GM23248 (cell line): ENCODE measurements at regions not wholly inside any gene's neighbourhood (a gene's known extent, or its start where the extent isn't known, plus 50 kb on each side); places are given as distances from the start of the nearest gene placed in this dataset.

Experiments used
- DNase-seq: peaks from one replicate; pipeline ENCODE4 v3.0.0-alpha.2; 2015
- H2AFZ ChIP-seq: fragments of 200-600 bp; sonication (generic); 2 replicates; pipeline ENCODE4 v1.6.1; 2016; ENCODE audit warnings: antibody characterized with exemption
- H3F3A ChIP-seq: fragments of 200-600 bp; sonication (generic); 2 replicates; pipeline ENCODE4 v1.6.1; 2016; ENCODE audit warnings: mild to moderate bottlenecking, antibody characterized with exemption, mixed run types; ENCODE audit not compliant: insufficient read depth
- H3K27ac ChIP-seq: fragments of 200-600 bp; sonication (generic); 2 replicates; pipeline ENCODE4 v1.5.1; 2016; ENCODE audit warnings: mild to moderate bottlenecking
- H3K27me3 ChIP-seq: fragments of 200-600 bp; sonication (generic); replicated peaks from 2 replicates; pipeline ENCODE4 v1.6.1; 2016; ENCODE audit warnings: mild to moderate bottlenecking; ENCODE audit not compliant: insufficient read depth
- H3K36me3 ChIP-seq: fragments of 200-600 bp; sonication (generic); 2 replicates; pipeline ENCODE4 v1.6.1; 2016; ENCODE audit warnings: low read depth, mild to moderate bottlenecking
- H3K4me1 ChIP-seq: fragments of 200-600 bp; sonication (generic); 2 replicates; pipeline ENCODE4 v1.6.1; 2016; ENCODE audit warnings: mild to moderate bottlenecking; ENCODE audit not compliant: insufficient read depth
- H3K4me2 ChIP-seq: fragments of 200-600 bp; sonication (generic); one replicate; pipeline ENCODE4 v1.6.1; 2016; ENCODE audit warnings: mild to moderate bottlenecking; ENCODE audit not compliant: unreplicated experiment
- H3K4me3 ChIP-seq: fragments of 200-600 bp; sonication (generic); 2 replicates; pipeline ENCODE4 v1.5.1; 2016; ENCODE audit warnings: mild to moderate bottlenecking
- H3K79me2 ChIP-seq: fragments of 200-600 bp; sonication (generic); 2 replicates; pipeline ENCODE4 v1.6.1; 2016; ENCODE audit warnings: mild to moderate bottlenecking; ENCODE audit not compliant: insufficient read depth
- H3K9ac ChIP-seq: fragments of 200-600 bp; sonication (generic); 2 replicates; pipeline ENCODE4 v1.6.1; 2016; ENCODE audit warnings: mild to moderate bottlenecking
- H3K9me2 ChIP-seq: fragments of 200-600 bp; sonication (generic); 2 replicates; pipeline ENCODE4 v1.6.1; 2016; ENCODE audit warnings: mixed run types, mild to moderate bottlenecking, moderate library complexity; ENCODE audit not compliant: insufficient read depth
- H3K9me3 ChIP-seq: fragments of 200-600 bp; sonication (generic); one replicate; pipeline ENCODE4 v1.6.1; 2017; ENCODE audit warnings: low read depth
- H4K20me1 ChIP-seq: fragments of 200-600 bp; sonication (generic); 2 replicates; pipeline ENCODE4 v1.6.0; 2016; ENCODE audit not compliant: insufficient read depth
- EZH2 ChIP-seq: fragments of 200-600 bp; sonication (generic); IDR thresholded peaks from 2 replicates; pipeline ENCODE4 v1.6.1; 2018; ENCODE audit warnings: antibody characterized with exemption, mild to moderate bottlenecking; ENCODE audit not compliant: insufficient read depth, poor library complexity, severe bottlenecking
- EZH2phosphoT487 ChIP-seq: fragments of 200-600 bp; sonication (generic); IDR thresholded peaks from 2 replicates; pipeline ENCODE4 v1.6.1; 2018; ENCODE audit warnings: antibody characterized with exemption, moderate library complexity, mild to moderate bottlenecking, low read depth; ENCODE audit not compliant: insufficient read depth
- WGBS, 2 experiments: methylation state at CpG; one replicate each; pipeline ENCODE4 v1.1.6; 2015 to 2017; ENCODE audit warnings: low lambda C conversion rate in 2 of 2, low coverage in 1 of 2; ENCODE audit errors: missing lambda C conversion rate in 2 of 2; 5-methylcytosine and 5-hydroxymethylcytosine counted together
- in situ Hi-C: fragments of 300-500 bp; cut with MboI; formaldehyde crosslinking; loops from 2 replicates; pipeline ENCODE4 v1.15.0; 2020

DNA sequence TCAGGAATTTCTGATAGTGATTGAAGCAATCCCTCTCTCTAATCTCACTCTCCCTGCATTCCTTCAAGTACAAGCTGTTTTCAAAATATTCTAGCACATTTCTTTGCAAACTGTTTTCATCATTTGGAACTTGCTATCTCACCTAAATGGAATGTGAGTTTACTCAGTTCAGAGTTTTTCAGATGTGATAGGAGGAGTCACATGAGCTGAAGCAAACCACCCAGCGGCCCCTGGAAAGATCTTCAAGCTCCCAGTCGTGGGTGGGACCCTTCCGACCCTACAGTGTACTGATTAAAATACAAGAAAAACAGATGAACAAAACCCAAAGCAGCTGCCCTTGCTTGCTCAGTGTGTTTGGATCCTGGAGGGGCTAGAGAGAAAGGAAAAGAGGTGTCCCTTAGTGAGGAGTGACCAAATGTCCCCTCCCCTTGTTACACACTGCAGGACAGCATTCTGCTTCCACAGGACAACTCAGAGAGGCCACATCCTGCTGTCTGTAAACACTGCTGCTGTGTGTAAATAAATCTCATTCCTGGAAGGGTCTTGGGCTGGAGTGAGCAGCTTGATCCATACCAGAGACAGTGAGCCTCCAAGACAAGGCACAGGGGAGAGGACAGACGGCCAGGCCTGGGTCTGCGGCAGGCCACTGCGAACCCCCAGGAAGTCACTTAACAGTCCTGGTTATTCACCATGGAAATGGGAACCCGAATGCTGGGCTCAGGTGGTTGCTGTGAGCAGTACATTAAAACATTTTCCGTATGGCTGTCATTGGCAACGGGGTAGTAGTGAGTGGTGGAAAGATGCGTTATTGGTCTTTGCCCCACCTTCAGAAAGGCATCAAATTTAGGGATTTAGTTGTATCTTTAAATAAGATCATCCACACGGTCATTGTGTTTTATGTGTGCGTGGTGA lies 229.2 kb downstream of the RHOU start:
- TF ChIP-seq EZH2 (no peak), EZH2phosphoT487 (no peak)
- Histone ChIP-seq H4K20me1 (no peaks in the 10 kb centered on the region), H3K9me2 (no peaks in the 10 kb centered on the region), H3K79me2 (no peaks in the 10 kb centered on the region), H3K4me1 (peaks cover 15% of the 10 kb centered on the region), H3K4me3 (no peak overlapping the region; the same call in 1 of the 2 replicates), H3K36me3 (no peaks in the 10 kb centered on the region), H3K27me3 (no peaks in the 10 kb centered on the region), H3K4me2 (peak overlapping the region; percentile 70), H2AFZ (peak overlapping the region; percentile 70), H3K27ac (peak overlapping the region; percentile 37), H3K9ac (0 out of 2 replicates have a peak overlapping the region, but pooled peaks have one; percentile 27), H3F3A (peaks cover 24% of the 10 kb centered on the region), H3K9me3 (no peaks in the 10 kb centered on the region)
- in situ Hi-C loops = no loop called here
- 65 to 69% methylated on average over 12 of the region's 12 CpGs for WGBS, 2 experiments
- peak; percentile 75 for DNase-seq

DNA sequence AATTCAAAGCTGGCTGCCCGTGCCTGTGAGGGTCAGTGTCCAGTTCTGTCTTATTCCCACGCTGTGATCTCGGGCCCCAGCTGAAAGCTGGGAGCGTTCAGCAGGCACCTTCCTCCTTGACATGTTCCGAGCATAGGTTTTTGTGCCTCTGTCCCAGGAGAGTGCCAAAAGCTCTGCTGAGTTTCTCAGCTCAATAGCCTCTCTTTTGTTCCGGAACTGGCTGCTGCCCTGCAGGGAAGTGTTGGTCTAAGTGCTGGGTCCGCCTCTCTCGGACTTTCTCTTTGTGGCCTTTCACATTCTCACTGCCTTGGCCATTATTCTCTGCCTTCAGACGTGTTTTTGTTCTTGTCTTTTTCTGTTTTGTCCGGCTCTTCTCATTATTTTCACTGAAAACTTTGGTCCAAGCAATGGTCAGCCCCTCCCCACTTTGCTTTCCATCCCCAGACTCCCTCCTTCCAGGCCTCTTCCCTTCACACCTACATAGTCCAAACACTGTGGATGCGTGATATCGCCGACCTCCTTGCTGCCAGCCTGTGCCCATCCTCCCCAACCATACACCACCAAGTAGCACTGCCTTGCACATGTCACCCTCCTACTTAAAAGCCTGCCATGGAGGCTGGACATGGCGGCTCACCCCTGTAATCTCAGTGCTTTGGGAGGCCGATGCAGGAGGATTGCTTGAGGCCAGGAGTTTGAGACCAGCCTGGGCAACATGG lies 233.8 kb downstream of the RHOU start:
- 86 to 87% methylated on average over 15 of the region's 15 CpGs for WGBS, 2 experiments
- H3K9me3 ChIP-seq = no peaks in the 10 kb centered on the region
- no peak overlapping the region for H3K27ac ChIP-seq
- no peak for DNase-seq
- H2AFZ ChIP-seq = no peak overlapping the region
- H3K4me3 ChIP-seq = no peak overlapping the region
- peaks cover 11% of the 10 kb centered on the region; the same call in 1 of the 2 replicates for H3F3A ChIP-seq
- H3K27me3 ChIP-seq = no peaks in the 10 kb centered on the region
- no peaks in the 10 kb centered on the region for H3K79me2 ChIP-seq
- H4K20me1 ChIP-seq = no peaks in the 10 kb centered on the region
- in situ Hi-C loops = no loop called here
- H3K4me2 ChIP-seq = no peak overlapping the region
- H3K9ac ChIP-seq = no peak overlapping the region
- H3K9me2 ChIP-seq = no peaks in the 10 kb centered on the region
- no peak for TF ChIP-seq EZH2
- H3K4me1 ChIP-seq = peaks cover 7% of the 10 kb centered on the region
- no peaks in the 10 kb centered on the region for H3K36me3 ChIP-seq

DNA sequence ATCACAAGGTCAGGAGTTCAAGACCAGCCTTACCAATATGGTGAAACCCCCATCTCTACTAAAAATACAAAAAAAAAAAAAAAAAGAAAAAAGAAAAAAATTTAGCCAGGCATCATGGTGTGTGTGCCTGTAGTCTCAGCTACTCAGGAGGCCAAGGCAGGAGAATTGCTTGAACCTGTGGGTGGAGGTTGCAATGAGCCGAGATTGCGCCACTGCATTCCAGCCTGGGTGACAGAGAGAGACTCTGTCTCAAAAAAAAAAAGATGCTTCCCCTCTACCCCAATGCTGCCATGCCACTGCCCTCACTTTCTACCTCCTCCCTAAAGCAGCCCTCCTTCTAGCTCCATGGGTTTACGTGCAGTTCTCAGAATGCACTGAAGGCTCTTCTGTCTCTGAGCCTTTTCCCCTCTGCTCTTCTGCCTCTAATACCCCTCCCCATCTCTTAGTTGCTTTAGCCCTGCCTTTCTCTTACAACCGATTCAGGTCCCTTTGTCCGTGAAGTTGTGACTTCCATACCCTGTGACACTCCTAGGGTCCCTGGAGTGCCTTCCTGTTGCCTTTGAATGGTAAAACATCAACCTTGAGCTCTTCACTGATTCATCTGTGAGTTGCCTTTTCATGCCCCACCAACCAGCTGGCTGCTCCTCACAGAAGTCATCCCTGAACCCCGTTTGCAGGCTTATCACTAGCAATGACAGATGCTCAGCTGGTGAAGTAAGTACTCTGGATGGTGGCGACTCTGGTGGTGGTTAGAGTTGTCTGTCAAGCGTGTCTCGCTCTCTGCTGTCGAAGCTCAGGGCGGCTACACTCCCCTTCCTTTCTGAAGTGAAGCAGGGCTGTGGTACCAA lies 234.9 kb downstream of the RHOU start:
- H3K27ac ChIP-seq = no peak overlapping the region
- no peak overlapping the region for H3K9ac ChIP-seq
- no peak overlapping the region for H2AFZ ChIP-seq
- no peak overlapping the region for H3K4me2 ChIP-seq
- no peaks in the 10 kb centered on the region for H3K9me3 ChIP-seq
- TF ChIP-seq EZH2 = no peak
- no peak for TF ChIP-seq EZH2phosphoT487
- H3K79me2 ChIP-seq = no peaks in the 10 kb centered on the region
- H3K4me1 ChIP-seq = no peaks in the 10 kb centered on the region
- no peaks in the 10 kb centered on the region for H4K20me1 ChIP-seq
- no peaks in the 10 kb centered on the region for H3K36me3 ChIP-seq
- no peak for DNase-seq
- no peaks in the 10 kb centered on the region for H3K27me3 ChIP-seq
- H3F3A ChIP-seq = no peaks in the 10 kb centered on the region
- no peak overlapping the region for H3K4me3 ChIP-seq
- WGBS, 2 experiments = 82 to 84% methylated on average over 11 of the region's 11 CpGs
- no peaks in the 10 kb centered on the region for H3K9me2 ChIP-seq
- in situ Hi-C loops = no loop called here

DNA sequence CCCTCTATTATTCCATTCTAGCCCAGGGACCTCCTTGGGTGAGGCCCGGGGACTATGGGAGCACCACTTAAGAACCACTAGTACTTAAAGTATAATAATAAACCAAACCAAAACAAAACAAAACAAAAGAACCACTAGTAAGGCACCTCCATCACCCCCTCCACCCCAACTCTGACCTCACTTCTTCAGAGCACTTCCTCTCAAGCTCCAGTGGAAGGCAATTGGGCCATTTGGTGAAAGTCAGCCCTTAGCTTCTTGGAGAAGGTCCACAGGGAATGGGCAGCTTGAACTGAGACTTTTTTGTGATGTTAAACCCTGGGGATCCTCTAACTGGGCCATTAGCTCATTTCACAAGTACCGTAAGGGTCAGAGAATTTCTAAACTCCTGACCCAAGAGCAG lies 237.3 kb downstream of the RHOU start:
- H2AFZ ChIP-seq = no peak overlapping the region
- no peak for DNase-seq
- no peak overlapping the region for H3K4me3 ChIP-seq
- H3K4me1 ChIP-seq = no peaks in the 10 kb centered on the region
- no peaks in the 10 kb centered on the region for H3K79me2 ChIP-seq
- no peak overlapping the region for H3K9ac ChIP-seq
- TF ChIP-seq EZH2 (no peak), EZH2phosphoT487 (no peak)
- no peaks in the 10 kb centered on the region for H3K9me2 ChIP-seq
- in situ Hi-C loops = no loop called here
- H3K27me3 ChIP-seq = no peaks in the 10 kb centered on the region
- 100% methylated on average over 2 of the region's 2 CpGs for WGBS, 2 experiments
- no peaks in the 10 kb centered on the region for H3K9me3 ChIP-seq
- H3K4me2 ChIP-seq = no peak overlapping the region
- H4K20me1 ChIP-seq = no peaks in the 10 kb centered on the region
- H3K36me3 ChIP-seq = no peaks in the 10 kb centered on the region
- no peak overlapping the region for H3K27ac ChIP-seq
- no peaks in the 10 kb centered on the region for H3F3A ChIP-seq
